ENCODE measurements at regions not wholly inside any gene's neighbourhood (a gene's known extent, or its start where the extent isn't known, plus 50 kb on each side); places are given as distances from the start of the nearest gene placed in this dataset.

DNA sequence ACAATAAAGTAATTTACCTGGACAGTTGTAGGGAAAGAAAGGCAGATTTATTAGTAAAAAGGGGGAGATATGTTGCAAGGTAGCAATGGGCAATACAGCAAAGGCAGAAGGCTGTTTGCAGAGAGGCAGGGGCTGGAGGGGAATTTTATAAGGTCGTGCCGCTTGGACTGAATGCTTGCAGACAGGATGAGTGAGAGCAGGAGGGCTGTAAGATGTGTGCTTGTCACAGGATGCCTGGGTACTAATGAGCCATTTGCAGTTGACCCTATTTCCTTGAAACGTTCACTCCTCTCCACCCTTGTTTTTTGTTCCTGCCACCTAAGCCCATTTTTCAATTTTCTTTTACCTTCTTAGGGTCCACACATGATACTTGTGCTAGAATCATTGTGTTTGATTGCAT is 214.7 kb downstream of the TRAM1L1 start:
- DNase-seq: no peak

DNA sequence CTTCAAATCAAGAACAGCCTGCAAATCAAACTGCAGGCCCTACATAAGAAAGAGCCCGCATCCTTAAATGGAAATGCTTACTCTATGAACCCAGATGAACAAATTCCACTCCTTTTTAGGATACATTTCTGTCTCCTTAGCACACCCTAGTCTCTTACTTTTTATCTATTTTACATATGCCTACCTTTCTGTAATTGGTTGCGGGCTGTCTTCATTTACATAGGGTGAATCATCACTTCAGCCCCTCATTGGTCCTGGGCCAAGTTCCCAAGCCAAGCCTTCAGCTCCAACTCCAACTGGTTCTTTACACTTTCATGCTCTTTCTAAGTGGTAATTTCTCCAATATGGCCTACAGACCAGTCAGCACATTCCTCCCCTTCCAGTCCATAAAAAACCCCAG is 219.3 kb downstream of the TRAM1L1 start:
- DNase-seq: no peak

DNA sequence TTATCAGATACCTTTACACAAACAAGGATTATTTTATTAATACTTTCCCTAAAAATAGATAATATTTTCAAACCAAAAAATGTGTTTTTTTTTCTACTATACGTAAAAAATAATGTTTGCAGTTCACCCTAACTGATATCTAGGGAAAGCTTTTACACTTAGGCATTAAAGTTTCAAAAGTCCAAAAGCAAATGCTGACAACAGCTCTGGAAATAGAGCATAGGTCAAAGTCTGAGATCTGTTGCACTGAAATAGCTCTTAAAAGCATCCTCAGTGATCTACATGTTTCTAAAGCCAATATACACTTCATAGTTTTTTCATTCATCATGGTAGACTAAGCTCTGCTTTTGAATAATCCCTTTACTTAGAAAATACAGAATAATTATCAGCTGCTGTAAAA is 222.8 kb downstream of the TRAM1L1 start:
- no peak for DNase-seq

DNA sequence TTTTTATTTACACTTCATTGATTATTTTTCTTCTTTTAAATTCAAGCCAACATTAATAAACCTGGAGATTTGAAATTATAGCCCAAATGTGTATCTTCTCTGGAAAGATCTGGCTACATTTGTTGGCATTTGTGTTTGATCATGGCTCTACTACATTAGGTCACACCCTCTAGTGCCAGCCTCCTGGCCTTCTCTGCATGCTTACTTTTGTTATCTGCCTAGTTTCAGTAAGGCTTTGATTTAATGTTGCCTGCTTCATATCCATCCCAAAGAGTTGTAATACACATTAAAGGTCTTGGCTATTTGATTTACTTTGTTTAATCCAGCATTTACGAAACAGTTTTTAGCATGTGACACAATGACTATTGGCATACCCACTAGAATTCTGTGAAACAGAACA is 224.5 kb downstream of the TRAM1L1 start:
- DNase-seq: no peak

DNA sequence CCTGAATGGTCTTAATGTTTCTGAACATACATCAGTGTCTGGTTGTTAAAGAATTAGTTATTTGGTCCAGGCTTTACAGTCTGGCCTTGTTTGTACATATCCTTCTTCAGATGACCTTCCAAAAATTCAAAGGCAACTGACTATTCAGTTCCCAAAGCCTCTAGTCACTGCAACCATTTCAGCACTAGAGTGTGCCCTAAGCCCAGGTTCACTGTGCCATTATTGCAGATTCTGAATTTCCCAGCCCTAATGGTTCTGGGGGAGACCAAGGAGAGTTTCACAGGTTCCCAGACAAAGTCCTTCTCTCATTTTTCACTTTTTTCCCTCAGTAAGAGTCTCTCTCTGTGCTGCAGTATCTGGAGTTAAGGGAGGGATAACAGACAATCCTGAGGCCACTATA is 235.8 kb downstream of the TRAM1L1 start:
- no peak for DNase-seq

DNA sequence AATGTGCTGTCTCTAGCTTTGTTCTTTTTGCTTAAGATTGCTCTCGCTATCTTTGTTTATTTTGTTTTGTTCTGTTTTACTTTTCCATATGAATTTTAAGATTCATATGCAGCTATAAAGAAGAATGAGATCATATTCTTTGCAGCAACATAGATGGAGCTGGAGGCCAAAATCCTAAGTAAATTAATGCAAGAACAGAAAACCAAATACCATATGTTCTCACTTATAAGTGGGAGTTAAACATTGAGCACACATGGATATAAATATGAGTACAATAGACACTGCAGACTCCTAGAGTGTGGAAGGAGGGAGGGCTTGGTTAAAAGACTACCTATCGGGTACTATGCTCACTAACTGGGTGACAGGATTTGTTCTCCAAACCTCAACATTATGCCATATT is 237.8 kb downstream of the TRAM1L1 start:
- DNase-seq: no peak

DNA sequence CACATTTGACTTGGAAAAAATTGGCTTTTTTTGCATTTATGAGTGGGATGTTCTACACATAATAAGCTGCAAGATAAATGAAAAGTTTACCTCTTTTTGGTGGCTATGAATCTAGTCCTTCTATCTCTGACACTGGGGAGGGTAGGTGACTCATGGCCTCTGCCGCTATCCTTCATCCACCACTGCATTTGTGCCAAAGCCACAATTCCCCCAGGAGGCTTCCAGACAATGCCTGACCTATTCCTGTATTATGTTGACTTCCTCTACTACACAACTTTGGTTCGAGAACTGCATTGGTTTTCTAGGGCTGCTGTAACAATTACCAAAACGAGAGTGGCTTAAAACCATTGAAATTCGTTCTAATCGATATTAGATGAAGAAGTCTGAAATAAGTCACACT is 245.6 kb downstream of the TRAM1L1 start:
- no peak for DNase-seq

DNA sequence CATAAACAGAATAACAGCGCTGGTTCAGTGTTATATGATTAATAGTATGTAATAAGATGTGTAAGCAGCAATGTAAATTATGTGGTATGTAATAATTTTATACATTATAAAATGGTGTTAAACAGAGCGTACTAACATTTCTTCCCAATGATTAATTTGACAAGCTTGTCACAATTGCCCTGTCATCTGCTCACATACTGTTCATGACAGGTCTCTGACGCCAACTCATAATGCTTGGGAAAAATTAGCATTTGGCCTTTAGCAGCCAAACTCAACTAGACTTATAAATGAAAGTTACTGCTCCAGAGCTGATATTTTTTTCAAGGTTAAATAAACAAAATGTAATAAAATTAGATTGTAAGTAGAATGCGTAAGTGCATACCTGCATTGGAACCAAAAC is 246.8 kb downstream of the TRAM1L1 start:
- no peak for DNase-seq

DNA sequence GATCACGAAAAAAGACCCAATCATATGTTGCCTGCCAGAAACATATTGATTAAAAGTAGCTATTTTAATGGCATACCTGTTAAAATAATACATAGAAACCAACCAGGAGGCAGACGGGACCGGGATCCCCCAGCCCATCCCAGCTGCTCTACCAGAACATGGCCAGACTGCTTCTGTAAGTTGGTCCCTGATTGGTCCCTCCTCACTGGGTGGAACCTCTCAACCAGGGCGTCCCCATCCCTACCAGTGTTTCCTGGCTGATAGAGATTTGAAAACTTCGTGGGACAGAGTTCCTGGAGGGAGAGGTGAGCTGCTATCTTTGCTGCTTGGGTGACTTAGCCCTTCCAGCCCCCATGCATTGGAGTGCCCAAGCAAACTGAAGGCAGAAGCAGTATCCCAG is 256.2 kb downstream of the TRAM1L1 start:
- DNase-seq: no peak

DNA sequence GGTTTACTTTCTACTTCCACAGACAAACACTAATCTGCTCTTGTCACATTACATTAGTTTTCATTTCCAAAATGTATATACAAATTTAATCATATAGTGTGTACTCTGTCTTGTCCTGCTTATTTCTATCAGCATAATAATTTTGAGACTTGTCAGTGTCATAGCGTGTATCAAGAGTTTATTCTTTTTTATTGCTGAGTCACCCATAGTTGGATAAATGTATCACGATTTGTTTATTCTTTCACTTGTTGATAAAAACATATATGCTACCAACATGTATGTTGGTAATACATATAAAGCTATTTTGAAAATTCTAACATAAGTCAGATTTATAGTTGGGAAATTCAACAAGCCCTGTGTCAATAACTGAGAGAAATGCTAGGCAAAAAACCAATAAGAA is 261.2 kb downstream of the TRAM1L1 start:
- DNase-seq: no peak

DNA sequence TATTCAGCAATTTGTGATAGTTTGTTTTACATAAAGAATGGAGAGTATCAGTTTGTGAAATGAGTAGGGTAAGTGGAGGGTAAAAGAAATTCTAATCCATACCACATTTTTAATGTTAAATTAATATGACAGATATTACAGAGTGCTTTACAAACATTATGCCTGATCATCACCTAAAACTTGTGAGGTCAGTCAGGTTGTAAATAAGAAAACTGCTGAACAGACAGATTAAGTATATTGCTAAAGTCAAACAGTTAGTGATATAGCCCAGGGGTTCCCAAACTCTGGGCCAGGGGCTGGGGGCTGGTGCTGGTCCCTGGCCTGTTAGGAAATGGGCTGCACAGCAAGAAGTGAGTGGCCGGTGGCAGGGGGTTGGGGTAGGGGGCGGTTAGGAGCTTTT is 273.6 kb downstream of the TRAM1L1 start:
- no peak for DNase-seq

DNA sequence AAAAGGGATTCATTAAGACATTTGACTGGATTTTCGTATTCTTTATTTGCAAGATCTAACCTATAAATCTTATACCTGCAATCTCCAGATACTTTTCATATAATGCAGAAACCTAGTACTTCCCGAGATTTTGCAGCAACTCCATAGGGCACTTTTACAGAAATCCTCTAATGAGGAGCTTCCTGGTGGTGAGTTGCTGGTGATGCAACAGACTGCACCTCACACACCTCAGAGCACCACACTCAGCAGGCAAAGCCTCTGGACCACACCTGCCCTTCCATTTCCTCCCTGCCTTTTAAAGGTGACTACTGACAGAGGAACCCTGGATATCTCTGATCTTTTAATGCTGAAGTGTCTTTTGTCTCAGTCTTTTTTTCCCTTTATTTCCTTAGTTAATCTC is 289.4 kb downstream of the TRAM1L1 start:
- no peak for DNase-seq

DNA sequence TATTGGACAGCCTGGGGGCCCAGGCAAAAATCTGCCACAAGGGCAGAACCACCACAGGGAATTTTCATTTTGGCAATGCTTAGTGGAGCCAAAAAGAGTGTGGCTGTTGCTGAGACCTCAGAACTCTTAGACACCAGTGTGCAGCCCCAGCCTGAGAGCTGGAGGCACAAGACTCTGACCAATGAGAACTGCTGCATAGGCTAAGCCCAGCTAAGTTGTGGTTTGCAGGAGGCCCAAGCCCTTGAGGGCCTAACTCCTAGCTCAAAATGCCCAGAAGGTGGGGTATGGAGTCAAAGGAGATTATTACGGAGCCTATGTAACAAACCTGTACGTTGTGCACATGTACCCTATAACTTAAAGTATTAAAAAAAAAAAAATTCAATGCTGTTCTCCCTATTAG is 296.7 kb downstream of the TRAM1L1 start:
- no peak for DNase-seq

DNA sequence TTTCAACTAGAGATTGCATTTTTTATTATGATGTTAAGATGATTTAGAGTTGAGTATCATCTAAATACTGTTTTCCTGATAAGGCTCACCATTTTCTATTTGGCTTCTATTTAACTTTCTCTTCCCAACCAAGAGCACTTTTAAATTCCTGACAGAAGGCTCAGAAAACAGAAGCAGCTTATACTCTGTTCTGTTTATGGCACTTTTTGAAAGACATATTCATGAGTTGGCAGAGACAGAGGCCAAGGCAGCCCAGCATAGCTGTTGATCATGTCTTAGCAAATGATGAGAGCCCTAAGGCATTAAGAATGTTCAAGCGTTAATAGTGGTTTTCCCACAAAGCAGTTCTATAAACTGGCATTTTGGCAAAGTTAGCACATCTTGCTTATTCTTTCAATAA is 330.3 kb downstream of the TRAM1L1 start:
- DNase-seq: no peak

DNA sequence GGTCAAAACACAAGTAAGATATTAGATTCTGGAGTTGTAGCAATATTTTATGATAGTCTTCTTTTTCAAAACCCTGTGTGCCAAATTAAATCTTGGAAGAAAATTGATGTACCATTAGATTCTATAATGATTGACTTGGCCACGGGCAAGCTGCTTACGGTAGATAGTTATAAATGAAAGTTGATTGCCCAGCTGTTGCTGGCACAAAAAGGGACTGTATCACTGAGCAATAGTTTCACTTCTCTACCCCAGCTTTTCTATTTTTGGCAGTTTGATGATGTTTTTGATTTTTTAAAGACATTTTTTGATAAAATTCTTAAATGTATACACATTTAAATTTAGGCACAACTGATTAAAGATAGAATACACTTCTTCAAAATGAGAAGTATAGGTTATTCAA is 333.3 kb downstream of the TRAM1L1 start:
- DNase-seq: no peak

DNA sequence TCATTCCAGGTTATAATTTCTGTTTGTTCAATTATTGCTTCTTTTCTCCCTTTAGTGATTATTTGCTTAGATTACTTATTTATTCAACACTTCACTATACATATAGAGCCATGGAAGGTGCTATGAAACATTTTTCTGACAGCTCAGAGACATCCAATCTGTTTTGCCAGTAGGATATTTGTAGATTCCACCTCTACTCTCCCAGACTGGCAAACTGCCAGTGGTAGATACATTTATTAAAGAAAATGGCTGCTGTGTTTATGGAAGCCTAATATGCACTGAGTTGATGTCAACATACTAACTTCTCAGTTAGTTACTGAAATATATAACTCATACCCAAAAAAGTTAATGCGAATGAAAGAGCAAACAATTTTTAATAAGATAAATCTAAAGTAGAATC is 348.6 kb downstream of the TRAM1L1 start:
- peak; percentile 14 for DNase-seq

DNA sequence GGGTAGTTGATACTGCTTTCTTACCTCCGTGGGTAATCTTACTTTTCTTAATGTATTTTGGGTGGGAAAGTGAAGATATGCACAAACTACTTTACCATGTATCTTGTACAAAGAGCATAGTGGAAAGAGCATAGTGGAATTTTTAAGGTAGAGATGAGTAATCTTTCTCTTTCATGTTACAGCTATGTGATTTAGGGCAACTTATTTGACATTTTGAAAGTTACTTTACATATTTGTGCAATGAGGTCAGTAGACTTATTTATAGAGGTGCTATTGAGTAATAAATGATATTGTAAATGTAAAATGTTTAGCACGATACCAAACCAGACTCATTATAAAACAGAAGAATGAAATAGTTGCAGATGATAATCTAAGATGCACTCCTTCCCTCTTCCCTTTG is 351.2 kb downstream of the TRAM1L1 start:
- no peak for DNase-seq

DNA sequence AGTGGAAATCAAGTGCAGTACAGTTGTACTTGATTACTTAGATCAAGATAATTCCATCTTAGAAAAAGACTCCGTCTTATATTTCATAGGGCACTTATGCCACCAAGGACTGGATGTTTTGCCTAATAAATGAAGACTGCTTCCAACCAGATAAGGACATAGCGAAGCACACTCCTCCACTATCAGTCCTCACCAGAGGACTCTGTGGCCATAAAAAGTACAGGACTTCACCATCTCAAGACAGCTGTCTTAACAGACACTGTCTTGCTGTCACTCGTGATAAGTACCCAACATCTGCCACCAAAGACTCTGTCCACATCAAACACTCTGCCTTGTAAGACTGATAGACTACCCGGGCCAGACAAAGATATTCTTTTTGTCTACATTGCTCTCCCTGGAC is 352.0 kb downstream of the TRAM1L1 start:
- no peak for DNase-seq

DNA sequence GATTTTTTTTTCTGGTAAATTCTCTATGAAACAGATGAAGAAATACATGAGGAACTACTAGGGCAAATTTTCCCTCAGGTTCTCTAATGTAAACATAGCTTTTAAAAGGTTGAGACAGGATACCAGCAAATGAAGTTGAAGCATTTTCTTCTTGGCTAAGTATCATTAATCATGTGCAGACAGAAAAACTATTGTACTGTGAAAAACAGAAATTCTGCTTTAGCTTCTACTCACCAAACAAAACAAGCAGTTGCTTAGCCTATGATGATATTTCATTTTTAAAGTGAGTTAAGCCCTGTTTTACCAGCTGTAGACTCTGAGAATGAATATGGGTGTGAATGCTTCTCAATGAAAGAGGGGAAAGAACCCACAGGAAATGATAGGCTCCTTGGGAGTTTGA is 358.9 kb downstream of the TRAM1L1 start:
- no peak for DNase-seq

DNA sequence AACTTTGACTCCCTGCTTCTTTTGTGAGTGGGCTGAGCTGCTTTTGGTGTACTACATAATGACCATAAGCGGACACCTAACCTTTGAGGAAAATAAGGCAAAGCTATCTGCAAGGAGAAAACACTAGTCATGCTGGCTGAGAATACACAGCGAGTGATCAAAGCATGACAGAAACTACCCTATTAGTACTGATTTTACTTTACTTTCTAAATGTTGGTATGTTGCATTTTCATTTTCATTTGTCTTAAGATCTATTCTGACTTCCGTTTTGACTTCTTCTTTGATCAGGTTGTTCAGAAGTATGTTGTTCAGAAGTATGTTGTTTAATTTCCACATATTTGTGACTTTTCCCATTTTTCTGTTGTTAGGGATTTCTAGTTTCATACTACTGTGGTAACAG is 361.1 kb downstream of the TRAM1L1 start:
- no peak for DNase-seq

DNA sequence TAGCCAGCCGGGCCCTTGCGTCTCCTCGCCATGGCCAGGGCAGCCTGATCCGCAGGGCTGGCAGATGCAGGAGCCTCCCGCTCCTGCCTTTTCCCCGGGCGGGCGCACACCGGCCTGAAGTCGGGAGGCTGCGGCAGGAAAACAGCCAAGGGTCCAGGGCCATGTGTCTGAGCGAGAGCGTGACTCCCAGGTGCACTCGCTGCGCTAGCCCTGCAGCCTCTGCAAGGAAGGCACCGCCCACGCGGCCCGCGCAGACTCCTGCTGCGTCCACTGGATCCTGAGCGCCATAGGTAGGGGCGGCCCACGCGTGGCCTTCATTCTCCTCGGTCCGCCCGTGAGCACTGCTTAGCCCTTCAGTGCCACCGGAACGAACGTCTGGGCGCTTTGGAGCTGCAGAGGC is 379.9 kb downstream of the TRAM1L1 start:
- DNase-seq: peak; percentile 13

DNA sequence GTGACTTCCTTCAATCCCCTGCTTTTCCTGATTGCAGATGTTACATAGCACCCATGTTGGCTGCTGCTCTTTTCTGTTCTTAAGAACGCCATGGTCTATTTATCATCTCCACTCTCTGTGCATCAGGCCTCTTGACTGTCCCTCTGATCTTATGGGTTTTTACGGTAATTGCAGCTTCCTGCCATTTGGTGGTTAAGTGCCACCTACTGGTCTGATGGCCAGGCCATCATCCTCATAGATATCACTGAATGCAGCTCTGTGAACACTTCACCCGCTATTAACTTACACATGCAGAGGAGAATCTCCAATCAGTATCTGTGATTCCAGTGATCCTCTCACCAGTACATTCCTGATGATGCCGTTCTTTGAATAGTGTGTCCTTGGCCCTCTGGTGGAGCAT is 382.4 kb downstream of the TRAM1L1 start:
- DNase-seq: no peak

DNA sequence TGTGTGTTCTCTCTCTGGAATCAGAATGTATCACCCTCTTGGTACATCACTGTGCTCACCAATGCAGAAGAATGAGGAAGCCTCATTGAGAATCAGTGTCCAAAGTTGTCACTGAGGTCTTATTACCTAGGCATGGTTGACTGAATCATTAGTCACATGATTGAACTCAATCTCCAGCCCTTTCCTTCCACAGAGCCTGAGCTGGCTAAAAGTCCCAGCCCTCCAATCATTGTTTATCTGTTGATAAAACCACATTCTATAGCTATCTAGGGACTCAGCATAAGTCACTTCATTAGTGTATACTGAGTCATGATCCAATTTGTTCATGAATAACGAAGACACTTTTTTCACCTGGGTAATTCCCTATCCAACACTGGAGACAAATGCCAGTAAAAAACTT is 396.8 kb downstream of the TRAM1L1 start:
- no peak for DNase-seq

DNA sequence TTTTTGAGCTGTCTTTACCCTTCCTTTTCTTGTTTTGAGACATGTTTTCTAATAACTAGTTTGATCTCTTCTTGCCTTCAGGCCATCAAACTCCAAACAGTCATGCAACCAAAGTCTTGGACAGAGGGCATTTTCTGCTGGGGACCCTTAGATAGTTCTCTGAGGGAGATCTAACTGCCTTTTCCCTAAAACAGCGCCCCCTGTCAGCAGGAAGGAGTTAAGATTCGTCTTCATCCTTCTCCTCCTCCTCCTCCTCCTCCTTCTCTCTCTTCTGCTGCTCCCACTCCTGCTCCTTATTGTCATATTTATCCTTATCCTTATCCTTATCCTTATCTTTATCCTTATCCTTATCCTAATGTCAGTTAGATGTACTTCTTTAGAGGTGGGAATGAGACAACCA is 417.2 kb downstream of the TRAM1L1 start:
- DNase-seq: no peak

DNA sequence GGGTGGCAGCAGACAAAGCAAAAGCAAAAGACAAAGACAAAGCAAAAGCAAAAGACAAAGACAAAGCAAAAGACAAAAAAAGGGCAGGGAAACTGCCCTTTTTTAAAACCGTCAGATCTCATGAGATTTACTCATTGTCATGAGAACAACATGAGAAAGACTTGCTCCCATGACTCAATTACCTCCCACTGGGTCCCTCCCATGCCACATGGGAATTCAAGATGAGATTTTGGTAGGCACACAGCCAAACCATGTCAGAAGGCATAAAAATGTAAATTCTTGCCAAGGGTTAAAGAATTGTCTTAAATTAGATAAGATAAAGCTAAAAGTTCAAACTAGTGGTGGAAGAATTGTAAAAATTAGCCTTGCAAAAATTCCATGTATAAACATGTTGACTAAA is 419.7 kb downstream of the TRAM1L1 start:
- no peak for DNase-seq

DNA sequence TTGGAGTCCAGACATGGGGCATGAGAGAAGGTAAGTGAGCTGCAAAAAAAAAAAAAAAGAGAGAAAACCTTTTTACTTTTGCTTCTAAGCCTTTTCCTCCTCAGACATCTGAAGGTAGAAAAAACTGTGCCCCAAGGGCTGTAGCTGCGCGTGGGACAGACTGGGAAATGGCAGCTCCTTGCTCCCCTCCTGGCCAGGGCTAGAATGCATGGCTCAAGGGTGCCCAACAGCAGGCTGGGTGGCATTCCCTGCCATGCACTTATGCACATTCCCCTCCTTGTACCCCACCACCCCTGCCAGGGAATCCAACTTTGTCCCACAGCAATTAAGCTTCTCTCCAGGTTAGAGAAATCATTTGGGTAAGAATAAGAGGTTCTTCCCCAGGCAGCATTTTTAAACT is 421.2 kb downstream of the TRAM1L1 start:
- DNase-seq: no peak

Measured in NCI-H1105 (cell line).